GM19239 (cell line): ENCODE measurements at regions not wholly inside any gene's neighbourhood (a gene's known extent, or its start where the extent isn't known, plus 50 kb on each side); places are given as distances from the start of the nearest gene placed in this dataset.

Experiments
- DNase-seq: peaks from one replicate; pipeline ENCODE4 v3.0.0; 2011; ENCODE audit warnings: low spot score; ENCODE audit not compliant: insufficient read length
- FAIRE-seq: peaks from 2 replicates; lab custom pipeline; 2011; peaks lifted over from hg19 to GRCh38; lab: Jason Lieb, UNC

DNA sequence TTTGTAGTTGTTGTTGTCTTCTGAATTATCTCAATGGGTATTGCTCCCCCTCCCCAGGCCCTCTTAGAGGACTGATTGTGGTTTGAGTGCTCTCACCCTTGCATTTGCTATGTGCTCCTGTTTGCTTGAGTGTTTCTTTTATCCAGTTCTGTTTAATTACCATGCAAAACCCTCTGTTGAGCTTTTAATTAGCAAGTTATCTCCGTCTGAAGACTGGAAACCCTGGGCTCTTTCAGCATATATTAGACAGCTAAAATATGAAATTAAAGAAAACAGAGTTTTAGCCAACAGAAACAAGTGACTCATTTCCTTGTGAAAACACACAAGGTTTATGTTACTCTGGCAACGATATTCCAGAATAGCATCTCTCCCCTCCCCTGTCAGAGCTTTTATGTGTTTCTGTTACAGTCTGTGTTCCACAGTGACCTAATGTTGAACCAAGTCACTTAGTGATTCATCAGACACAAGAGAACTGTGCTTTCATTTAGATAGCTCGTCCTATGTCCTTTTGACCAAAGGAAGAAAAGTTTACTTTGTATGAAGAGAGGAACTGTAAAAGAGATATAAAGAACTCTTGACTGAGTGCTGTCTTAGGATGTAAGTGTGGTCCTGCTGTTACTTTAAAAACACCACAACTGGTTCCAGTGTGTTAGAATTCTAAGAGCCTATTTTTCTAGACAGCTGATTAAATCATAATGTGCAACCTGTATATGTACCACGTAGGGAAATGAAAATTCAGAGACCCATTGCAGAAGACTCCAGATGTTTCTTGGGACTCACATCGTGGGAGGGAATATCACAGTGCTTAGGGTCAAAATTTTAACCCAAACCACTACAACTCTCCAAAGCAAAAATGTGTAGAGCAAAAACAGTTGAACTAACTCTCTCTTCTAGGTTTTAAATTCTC, 172.8 kb upstream of the RBMS1 start:
- FAIRE-seq = no peak
- DNase-seq = no peak

DNA sequence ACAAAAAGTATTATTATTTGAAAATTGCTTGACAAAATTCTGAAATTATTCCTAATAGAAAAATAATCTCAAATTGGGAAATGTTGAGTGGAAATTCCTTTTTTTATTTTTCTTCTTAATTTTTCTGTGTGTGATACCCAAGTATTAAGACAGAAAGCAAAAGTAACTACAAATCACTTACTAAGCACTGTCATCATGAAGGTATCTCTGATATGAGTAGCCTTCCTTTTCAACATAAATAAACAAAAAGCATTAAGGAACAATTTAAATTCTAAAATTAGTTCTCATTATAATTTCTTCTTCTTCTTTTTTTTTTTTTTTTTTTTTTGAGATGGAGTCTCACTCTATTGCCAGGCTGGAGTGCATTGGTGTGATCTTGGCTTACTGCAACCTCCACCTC, 174.2 kb upstream of the RBMS1 start:
- DNase-seq = no peak
- FAIRE-seq = no peak

DNA sequence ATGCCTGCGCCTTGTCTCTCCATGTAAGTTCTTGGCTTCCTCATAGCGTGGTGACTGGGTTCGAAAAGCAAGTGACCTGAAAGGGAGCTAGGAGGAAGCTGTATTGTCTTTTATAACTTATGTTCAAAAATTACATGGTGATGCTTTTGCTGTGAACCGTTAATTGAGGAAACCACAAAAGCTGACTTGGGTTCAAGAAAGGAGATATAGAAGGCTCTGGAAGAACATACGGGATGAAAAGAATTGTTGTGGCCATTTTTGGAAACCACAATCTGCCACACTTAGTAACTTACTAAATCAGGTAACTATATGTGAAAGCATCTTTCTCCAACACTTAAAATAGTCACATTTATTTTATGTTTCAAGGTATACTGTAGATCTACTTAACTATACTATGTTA, 177.0 kb upstream of the RBMS1 start:
- FAIRE-seq = no peak
- no peak for DNase-seq

DNA sequence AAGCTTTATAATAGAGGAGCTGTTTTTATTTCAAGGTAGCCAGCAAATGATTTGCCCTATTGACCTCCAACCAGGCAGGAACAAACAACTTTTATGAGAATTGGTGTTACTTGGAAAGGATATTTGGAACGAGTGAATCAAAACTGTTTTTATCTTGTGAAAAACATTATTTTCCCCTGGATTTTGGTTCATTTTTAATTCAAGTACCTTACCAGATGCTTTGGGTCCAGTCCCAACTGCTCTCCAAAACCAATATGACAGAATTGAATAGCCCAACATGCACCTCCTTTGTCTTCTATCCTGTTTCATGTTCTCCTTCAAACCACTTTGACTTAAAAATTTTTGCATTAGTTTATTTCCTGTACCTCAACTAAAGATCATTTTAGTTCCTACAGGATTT, 178.6 kb upstream of the RBMS1 start:
- no peak for FAIRE-seq
- DNase-seq = no peak

DNA sequence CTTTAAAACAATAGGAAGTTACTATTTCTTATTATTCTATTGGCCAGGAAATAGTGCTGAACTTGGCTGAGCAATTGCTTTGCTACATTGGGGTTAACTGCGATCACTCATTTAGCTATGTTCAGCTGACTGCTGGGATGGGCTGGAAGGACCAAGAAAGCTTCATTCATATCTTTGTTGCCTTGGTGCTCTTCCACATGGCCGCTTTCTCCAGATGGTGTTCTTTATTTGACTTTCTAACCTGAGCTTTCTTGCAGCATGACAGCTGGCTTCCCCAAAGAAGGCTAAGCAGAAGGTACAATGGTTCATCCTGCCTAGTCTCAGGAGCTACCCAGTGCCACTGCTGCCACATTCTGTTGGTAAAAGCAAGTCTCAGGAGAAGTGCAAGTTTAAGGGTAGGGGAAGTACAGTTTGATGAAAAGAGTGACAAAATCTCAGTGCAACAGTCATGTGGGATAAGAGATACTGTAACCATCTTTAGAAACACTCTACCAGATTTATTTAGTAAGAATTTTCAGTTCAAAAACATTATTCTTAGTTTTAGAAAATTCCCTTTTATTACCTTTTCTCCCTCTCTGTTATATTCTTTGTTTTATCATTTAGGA, 180.6 kb upstream of the RBMS1 start:
- FAIRE-seq (no peak), DNase-seq (no peak)

DNA sequence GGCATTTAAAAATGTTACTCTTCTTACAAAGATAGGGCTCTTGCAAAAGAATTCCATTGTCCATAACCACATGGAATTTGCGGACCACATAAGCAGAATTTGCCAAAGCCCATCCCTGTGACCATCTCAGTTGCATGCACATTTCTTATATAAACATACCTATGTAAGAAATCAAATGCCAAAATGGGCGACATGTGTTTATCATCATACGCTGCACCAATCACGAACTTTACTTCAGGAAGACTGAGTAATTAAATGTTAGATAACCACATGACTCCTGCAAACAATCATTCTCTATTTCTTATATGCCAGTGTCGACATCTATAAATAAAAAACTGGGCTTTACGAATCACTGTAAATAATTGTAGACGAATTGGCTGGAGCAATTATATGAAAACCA, 186.1 kb upstream of the RBMS1 start:
- DNase-seq (no peak), FAIRE-seq (no peak)

DNA sequence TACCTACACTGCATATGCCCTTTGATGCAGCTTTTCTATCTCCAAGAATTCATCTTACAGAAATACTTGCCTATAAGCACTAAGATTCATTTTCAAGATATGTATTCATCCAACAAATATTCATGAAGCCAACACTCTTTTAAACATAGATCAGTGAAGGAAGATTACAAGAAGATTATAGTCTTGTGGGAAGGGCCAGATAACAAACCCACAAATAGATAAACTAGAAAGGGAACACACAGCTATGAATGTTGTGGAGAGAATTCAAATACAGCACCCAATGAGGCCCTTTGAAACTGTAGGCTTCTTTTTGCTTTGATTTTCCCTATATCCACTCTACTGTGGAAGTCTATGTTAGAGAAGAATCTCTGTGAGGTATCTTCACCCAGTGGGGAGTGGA, 186.7 kb upstream of the RBMS1 start:
- DNase-seq (no peak), FAIRE-seq (no peak)

DNA sequence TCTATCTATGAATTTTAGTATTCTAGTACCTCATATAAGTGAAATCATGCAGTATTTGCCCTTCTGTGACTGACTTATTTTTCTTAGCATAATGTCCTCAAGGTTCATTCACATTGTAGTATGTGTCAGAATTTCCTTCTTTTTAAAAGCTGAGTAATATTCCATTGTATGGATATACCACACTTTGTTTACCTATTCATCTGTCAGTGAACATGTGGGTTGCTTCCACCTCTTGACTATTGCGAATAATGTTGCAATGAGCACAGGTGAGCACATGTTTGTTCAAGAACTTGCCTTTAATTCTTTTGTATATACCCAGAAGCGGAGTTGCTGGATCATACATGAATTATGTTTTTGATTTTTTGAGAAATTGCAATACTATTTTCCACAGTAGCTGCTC, 187.4 kb upstream of the RBMS1 start:
- no peak for FAIRE-seq

DNA sequence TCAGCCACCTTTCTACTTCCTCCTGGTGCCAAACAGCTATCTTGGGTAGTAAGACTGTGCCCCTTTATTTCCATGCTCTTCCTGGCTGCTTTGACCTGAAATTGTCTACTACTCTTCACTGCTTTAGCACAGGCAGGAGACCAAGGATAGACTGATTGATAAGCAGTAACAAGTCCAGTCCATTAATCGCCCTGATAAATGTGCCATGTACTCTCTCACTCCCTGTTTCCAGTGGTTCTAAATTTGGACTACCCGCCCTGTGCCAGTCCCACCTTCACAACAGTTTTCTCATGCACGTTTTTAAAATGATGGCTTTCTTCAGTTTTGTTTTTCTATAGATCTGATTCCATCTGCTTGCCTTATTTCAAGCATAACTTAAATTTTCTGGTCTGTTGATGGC, 189.6 kb upstream of the RBMS1 start:
- DNase-seq = no peak
- no peak for FAIRE-seq

More for the DNA sequence above, 187.4 kb upstream of the RBMS1 start:
- no peak for DNase-seq

DNA sequence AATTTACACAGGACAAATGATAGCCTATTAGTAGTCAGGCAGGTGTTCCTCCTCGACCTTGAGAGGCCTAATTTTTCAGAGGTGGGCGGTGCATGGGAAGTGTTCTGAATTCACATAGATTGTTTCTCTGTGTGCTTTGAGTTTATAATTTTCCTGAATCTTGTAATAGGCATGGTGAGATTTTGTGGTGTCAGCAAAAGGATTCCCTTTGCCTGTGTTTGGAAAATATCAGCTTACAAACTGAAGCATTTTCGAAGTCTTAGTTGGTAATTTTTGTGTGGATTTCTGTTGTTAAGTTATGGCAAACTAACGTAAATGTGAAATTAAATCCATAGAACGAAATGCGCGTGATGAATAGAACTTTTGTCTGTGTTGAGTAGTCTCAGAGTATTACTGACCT, 194.0 kb upstream of the RBMS1 start:
- DNase-seq = no peak
- FAIRE-seq = no peak

DNA sequence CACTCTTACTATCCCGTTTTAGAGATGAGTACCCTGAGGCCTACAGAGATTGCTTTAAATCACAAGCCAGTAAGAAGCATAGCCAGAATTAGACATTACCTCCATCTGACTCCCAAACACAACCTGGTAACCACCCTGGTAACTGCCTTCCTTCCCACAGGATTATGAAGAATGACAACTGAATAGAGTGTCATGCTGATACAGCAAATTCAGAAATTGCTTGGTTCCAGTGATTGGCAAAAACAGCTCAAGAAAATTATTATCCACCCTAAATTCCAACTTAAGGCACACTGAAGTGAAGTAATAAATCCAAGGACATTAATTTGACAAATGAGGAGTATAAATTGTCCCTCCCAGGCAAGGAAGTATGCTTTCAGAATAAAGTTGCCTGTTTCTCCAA, 195.8 kb upstream of the RBMS1 start:
- no peak for DNase-seq
- FAIRE-seq = no peak

DNA sequence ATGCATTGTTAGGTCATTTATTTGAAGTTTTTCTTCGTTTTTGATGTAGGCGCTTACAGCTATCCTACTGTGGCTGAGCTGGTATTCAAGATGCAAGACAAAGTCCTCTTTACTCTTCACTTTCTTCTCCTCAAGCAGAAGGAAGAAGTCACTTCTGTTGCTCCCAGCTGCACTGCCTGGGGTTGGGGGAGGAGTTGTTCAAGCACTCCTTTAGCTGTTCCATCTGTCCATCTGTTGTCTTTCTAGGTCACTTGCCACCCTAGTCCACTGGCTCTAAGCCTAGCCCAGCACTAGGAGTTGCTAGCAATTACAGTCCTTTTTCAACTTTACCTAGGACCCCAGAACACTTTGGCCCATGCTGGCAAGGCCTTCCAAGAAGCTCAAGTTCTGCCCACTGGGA, 200.6 kb upstream of the RBMS1 start:
- DNase-seq = no peak
- no peak for FAIRE-seq

DNA sequence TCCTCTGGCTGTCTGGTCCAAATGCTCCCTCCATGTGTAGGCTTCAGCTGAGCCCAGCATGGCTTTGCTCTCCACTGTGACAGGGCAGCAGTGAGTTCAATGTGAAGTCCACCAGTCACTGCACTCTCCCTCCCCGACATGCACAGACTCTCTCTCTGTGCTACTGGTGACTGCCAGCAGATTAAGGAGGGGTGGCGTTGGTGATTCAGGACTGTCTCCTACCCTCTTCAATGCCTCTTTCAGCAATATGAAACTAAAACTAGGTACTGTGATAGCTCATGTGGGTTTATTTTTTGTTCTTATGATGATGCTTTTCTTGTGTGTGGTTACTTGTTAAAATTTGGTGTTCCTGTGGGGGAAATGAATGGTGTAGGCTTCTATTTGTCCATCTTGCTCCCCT, 201.0 kb upstream of the RBMS1 start:
- FAIRE-seq (no peak), DNase-seq (no peak)

DNA sequence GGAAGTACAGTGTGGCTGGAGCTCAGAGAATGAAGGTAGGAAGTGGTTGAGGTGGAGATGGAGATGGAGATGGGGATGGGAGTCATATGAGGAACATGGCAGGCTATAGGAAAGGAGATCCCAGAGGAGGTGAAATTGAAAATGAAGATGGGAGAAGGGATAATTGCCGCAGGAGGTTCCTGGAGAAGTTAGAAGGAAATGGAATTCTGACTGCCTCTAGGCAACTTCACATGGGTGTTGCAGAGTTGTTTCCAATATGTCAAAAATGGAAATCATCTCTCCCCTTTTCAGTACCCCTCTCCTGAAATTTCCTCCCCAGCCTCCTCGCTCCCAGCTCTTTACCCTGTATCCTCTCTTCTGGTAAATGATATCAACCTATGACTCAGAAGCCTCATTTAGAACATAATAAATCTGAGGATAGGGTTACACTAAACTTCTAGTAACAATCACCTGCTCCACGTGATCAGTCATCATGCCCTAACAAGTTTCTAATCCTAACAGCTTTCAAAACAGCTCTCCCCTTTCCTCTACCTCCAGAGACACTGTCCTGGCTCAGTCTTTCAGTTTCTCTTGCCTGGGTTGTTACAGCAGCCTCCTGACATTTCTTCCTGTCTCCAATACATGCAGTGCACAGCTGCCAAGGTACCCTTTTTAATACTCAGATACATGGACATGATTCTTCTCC, 201.9 kb upstream of the RBMS1 start:
- FAIRE-seq = no peak
- DNase-seq = no peak

DNA sequence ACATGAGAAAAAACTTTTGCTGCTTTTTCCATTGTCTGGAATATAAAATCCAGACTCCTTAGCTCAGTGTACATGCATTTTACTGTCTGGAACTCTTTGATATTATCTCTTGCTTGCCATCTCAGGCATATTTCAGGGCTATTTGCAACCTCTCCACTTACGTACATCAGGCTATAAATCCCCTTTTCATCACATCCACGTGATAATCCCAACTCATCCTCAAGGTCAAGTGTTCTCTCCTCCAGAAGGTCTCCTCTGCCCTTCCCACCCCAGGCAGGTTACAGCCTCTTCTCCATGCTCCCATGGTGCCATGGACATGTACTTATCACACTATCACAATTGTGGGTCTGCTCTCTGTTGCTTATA, 202.5 kb upstream of the RBMS1 start:
- DNase-seq (no peak), FAIRE-seq (no peak)

DNA sequence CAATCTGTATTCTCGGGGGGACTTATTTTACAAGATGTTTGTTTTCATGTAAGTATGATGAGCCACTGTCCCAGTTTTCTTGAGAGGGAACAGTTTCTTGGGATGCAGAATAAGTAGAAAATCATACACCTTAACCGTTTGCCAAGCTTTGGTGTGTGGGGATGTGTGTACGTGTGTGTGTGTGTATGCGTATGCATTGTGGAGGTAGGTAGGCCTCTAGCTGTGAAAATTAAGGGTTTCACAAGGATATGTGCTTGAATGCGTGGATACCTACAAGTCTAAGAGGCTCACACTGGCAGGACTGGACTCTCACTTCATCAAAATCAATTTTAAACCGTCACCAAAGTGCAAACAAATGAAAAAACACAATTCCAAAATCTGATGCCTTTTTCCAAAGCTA, 204.2 kb upstream of the RBMS1 start:
- no peak for DNase-seq
- FAIRE-seq = no peak

DNA sequence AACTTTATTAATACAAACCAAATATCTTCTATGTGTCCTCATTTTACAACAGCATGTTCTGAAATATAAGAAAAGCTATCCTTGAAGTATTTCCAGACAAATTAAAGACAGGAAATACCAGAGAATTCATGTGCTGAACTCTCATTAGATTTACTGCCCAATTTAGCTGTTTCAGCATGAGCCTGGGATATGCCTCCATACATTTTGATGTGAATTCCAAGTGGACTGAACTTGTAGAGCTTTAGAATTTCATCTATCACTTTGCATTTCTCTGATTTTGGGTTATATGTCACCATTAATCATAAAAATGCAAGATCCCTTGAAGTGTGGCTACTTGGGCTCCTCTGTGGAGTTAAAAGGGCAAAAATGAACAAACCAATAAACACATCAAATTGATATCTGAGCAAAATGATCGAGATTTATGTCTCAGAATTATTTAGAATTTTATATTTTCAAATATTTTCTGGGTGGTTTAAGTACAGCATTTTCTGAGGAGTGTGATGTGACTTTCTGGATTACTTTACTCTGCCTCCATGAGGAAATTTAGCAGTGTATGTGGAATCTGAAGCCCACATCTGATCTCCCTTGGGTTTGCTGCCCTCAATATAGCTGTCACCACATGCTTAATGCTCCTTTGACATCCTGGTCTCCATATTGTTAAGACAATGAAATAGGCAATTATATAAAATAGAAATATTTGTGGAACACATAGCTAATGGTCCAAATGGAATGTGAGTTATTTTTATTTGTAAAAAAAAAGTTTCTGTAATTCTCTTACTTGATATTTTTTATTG, 206.6 kb upstream of the RBMS1 start:
- no peak for FAIRE-seq

DNA sequence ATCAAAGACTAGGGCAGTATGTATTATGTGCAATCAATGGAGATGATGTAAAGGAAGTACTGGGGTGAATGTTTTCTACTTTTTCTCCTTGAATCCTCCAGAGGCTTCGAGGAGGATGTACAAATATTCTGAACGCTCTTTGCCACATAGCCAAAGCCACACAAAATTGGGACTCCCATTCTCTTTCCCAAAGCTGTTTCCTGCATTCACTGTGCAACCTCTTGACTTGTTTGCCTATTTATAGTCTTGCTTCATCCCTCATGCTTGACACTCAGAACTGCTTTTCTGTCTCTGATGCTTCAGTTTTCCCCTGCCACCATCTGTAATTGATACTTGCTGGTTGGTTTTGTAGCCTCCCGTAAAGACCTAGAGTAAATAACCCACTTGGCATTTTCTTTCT, 208.2 kb upstream of the RBMS1 start:
- no peak for DNase-seq
- no peak for FAIRE-seq

More for the DNA sequence above, 206.6 kb upstream of the RBMS1 start:
- no peak for DNase-seq

DNA sequence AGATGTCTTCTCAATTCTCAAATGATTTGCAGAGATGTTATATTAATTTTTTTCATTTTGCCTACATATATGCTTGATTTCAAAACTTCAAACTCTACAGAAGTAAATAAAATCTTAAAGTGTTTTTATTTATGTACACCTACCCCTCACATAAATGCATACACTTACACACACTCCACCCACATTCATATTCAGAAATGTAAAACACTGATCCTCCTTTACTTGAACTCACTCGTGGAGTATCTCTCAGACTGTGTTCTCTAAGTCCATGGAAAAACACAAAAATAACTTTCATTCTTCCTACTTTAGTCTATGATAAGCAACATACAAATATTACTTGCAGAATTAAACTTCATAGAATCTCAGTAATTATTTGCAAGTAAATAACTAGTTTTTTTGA, 209.1 kb upstream of the RBMS1 start:
- no peak for FAIRE-seq
- no peak for DNase-seq

DNA sequence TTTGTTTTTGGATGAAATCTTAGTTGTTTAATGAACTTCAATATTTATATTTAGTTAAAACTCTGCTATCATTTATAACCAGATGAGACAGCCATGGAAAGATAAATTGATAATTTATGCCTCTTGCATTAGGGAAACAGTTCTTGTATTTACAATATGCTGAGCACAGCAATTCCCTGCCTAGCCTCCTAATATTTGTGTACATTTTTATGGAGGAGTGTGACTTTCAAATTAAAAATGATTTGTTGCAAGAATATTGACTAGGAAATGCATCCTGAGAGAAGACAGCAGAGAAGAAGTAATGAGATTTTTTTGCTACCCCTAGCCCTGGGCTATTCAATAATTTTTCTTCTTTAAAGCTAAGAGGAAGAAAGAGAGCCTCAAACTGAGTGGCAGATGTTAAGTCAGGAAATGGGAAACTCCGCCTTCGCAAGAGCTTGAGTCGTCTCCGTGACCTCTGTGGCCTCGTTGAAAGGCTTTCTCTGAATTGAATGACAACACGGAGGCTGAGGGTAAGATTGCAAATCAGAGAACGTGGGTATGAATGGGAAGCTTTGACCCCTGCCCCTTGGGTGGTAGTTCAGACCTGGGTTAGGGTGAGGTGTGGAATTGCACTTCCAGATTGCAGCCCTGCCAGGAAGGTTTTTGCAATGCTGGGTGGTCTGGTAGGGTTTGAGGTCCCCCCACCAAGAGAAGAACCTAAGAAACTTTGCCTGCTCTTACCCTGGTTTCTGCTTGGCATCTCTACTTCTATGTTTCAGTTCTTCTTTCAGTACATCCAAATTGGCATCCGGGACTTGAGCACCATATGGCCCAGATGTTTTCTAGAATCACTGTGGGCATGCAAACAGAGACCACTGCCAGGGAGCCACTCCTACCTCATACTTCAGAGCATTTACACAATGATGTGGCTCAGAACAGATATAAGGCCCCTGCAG, 210.3 kb upstream of the RBMS1 start:
- FAIRE-seq (no peak), DNase-seq (no peak)
